NAMALWA (cell line): ENCODE measurements at regions not wholly inside any gene's neighbourhood (a gene's known extent, or its start where the extent isn't known, plus 50 kb on each side); places are given as distances from the start of the nearest gene placed in this dataset.

Experiments
- DNase-seq: peaks from one replicate; pipeline ENCODE4 v3.0.0-alpha.2; 2015; ENCODE audit warnings: low spot score

- DNase-seq, result no peak
Observed at GRCh38 chr1:30360281-30360680, 363.1 kb downstream of the MATN1 start.

DNA sequence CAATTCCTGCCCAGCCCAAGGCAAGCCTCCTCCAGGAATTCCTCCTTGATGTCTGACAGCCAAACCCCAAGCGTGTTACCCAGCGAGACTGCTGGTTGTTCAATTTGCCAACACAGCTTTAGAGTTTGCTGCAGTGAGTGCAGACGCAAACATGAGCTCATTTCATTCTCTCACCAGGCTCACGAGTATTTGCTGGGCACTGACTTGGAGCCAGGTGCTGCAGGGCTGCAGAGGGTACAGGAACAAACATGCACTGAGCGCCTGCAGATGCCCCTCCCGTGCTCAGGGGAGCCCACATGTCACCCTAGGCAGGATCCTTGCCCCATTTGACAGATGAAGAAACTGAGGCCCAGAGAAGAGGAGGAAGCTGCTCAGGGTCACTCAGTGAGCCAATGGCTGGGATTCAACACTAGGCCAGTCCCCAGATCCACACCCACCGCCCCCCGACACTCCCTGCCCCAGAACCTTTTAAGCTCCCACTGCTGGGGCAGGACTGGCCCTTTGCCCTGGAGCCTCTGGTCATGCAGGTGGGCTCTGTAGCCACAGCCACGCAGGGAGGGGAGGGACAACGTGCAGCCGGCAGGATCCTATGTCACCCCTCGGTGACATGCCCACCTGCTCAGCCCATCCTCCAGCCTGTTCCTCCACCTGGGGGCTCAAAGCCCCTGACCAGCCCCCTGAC, 363.7 kb downstream of the MATN1 start:
- DNase-seq, result no peak

GRCh38 chr1:30358500-30358899, 364.9 kb downstream of the MATN1 start:
- no peak for DNase-seq

DNA sequence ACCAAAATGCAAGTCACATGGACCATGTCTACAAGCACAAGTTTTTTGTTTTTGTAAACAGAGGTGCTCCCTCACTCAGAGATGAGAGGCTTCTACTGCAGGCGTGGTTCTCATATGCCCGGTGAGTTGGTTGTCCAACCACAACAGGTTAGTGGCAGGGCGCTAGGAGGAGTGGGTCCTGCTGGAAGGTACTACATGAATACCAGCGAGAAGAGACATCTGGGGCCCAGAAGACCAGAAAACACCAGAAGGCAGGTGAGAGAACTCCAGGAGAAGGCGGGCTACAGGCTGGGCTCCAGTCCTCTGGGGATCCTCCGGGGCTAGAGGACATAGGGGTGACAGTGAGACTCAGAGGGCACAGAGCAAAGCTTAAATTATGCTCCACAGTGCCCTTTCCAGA, 366.5 kb downstream of the MATN1 start:
- no peak for DNase-seq

- no peak for DNase-seq
Observed at GRCh38 chr1:30354410-30354809, 369.0 kb downstream of the MATN1 start.

DNA sequence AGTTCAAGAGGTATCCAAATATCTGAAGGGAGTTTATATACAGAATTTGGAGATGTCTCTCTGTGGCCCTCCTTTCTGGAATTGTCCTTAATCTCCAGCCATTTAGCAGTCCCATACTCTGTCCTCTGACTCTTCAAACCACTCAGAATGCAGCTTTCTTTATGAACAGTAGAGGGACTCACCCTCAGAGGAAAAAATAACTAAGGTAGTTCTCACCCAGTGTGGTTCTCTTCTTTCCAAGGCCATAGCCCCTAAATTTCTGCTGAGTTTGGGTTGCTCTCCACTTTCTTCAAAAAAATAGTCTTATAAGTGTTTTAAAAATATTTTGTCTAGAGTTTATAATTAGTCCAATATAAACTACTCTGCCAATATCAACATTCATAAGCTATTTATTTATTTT, 369.7 kb downstream of the MATN1 start:
- peak; percentile 12 for DNase-seq

DNA sequence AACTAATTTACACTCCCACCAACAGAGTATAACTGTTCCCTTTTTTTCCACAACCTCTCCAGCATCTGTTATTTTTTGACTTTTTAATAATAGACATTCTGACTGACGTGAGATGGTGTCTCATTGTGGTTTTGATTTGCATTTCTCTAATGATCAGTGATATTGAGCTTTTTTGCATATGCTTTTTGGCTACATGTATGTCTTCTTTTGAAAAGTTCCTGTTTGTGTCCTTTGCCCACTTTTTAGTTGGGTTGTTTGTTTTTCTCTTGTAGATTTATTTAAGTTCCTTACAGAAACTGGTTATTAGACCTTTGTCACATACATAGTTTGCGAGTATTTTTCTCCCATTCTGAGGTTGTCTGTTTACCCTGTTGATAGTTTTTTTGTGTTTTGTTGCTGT, 375.2 kb downstream of the MATN1 start:
- DNase-seq, result no peak

GRCh38 chr1:30345491-30346130, 377.8 kb downstream of the MATN1 start:
- DNase-seq, result no peak

GRCh38 chr1:30343562-30343961, 379.8 kb downstream of the MATN1 start:
- DNase-seq, result no peak

- no peak for DNase-seq
Observed at GRCh38 chr1:30342535-30343141, 380.7 kb downstream of the MATN1 start.

DNA sequence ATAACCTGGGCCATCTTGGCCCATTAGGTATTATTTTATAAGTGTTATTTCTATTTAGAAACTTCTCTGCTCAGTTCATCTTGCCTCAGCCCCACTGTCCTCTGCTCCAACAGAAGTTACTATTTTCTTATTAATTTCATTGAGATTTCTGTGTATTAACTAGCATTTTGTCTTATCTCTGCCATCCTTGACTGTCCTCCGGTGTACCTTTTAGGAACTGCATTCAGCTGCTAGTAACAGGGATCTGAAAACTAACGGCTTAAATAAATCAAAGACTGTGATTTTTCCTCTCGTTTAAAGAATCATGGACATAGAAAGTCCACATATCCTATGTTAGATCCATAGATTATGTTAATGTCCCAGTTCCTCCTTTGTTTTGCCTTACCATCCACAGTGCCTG, 382.5 kb downstream of the MATN1 start:
- no peak for DNase-seq

DNA sequence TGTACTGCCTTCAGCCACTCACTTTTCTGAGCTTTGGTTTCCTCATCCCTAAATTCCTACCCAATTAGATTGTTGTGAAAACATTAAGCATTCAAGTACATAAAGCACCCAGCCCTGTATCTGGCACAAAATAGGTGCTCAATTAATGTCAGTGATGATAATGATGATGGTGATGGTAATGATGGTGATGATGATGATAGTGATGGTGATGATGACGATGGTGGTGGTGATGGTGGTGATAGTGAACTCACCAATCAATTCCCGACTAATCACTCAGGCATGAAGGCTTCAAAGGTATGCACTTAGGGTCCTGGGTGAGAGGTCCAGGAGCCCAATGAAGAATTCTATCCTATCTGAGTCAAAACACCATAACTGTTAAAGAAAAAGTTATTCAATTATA, 383.5 kb downstream of the MATN1 start:
- DNase-seq, result no peak

- no peak for DNase-seq
Observed at GRCh38 chr1:30338765-30339164, 384.6 kb downstream of the MATN1 start.

GRCh38 chr1:30337324-30337620, 386.1 kb downstream of the MATN1 start:
- no peak for DNase-seq

GRCh38 chr1:30336550-30337323, 386.6 kb downstream of the MATN1 start:
- no peak for DNase-seq

DNA sequence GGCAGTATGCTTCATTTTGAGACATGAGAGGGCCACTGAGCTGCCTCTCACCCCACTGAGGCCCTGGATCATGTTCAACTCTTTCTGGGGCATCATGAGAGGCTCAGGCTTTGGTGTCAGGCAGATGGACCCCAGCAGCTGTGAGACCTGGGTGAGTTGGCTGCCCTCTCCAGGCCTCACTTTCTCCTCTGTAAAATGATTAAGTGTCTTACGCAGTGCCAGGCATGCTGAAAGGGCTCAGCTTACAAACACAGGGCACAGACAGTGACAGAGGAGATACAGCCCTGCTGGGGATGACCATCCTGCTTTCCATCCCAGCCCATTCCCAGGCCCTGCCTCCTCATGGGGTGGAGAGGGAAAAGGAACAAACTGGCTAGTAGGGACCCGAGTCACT, 387.4 kb downstream of the MATN1 start:
- no peak for DNase-seq

DNA sequence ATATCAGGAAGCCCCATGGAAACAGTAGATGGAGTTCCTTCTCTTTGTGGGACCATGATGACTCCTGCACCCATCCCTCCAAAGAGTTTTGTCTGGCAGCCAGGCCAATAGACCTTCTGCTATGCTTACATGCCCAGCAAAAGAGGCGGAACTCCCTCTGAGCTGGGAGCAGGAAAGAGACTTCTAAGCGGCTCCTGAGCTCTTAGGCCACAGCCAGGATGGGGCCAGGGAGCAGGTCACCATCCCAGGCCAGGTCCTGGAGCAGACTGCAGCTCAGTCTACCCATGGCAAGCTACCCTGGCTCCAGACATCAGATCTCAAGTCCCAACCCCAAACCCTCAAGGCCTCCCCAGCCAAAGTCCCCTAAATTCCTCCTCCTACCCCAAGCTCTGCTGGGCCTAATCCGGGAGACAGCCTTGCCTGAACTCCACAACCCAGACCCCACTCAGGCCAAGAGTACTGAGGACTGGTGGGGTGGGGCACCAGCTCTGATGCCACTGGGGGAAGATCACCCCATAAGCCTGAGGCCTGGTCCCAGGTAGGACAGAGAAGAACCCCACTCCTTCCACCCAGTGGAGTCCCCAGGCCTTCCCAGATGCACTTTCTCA, 387.9 kb downstream of the MATN1 start:
- DNase-seq, result no peak

DNA sequence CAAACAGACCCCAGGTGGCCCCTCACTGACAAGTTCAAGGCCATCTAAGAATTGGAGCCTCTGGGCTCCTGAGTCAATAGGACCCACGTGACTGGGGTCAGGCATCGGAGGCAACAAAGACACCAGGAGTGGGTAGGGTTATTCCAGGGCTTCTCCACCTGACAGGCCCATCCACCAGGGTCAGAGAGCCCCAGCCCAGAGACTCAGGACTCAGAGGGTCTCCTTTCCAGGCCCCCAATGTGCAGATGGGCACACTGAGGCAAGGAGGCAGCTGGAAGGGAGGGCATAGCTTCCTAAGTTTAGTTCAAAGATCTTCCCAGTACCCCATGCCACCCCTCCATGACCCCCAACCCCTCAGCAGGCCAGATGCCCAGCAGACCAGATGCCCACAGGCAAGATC, 388.6 kb downstream of the MATN1 start:
- DNase-seq, result no peak

DNA sequence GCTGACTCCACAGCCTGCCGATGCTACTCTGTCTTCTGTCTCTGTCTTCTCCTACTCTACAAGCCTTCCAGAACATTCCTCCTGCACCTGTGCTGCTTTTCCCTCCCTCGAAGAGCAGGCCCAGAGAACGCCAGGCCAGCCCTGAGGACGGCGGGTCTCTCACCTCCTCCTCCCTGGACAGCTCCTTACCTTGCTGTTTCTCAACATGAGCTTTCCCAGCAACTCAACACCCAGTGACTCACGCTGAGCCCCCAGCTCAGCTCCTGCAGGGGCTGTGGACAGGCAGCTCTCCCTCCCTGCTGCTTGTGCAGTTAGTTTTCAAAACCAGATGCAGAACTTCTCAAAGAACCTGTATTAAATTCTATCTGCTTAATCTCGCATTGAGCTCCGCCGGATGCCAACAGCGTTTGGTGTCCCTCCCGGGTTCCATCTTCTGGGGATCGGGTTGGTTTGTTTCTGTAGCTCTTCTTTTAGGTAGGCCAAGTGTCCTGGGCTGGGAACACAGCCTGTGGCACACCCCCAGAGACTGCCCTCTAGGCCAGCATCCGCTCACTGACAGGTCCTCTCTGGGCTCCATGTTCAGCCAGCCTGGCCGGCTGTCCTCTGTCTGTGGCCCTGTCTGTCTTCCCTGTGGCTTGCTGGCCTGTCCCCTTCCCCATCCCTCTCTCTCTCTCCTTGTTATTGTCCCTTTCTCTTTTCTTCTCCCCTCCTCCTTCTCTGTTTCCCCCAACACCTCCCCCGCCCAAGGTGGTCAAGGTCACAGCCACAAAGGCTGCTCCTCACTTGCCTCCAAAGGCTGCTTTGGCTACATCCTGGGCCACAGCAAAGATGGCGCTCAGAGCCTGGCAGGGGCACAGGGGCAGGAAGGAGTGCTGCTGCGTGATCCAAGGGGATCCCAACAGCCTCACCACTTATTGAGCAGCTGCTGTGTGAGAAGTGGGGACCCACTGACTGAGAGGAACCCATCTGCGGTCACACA, 391.0 kb downstream of the MATN1 start:
- no peak for DNase-seq

- no peak for DNase-seq
Observed at GRCh38 chr1:30331415-30332065, 391.8 kb downstream of the MATN1 start.

- no peak for DNase-seq
Observed at GRCh38 chr1:30330644-30331043, 392.7 kb downstream of the MATN1 start.
